KMS-11 (cell line): ENCODE measurements at regions not wholly inside any gene's neighbourhood (a gene's known extent, or its start where the extent isn't known, plus 50 kb on each side); places are given as distances from the start of the nearest gene placed in this dataset.

Source experiments
- H2AFZ ChIP-seq: fragments of 200-600 bp; sonication (generic); 2 replicates; pipeline ENCODE4 v1.6.1; 2016; ENCODE audit warnings: antibody characterized with exemption, mixed run types, low read depth
- H3K27ac ChIP-seq: fragments of 200-600 bp; sonication (generic); 2 replicates; pipeline ENCODE4 v1.6.1; 2016; ENCODE audit warnings: mild to moderate bottlenecking, mixed run types
- H3K27me3 ChIP-seq: fragments of 200-600 bp; sonication (generic); 2 replicates; pipeline ENCODE4 v1.6.1; 2017; ENCODE audit warnings: mild to moderate bottlenecking, low read depth, mixed run types, moderate library complexity; ENCODE audit not compliant: insufficient read depth
- H3K36me3 ChIP-seq: fragments of 200-600 bp; sonication (generic); 2 replicates; pipeline ENCODE4 v1.6.1; 2017; ENCODE audit warnings: mild to moderate bottlenecking, mixed run types; ENCODE audit not compliant: insufficient read depth
- H3K4me1 ChIP-seq: fragments of 200-600 bp; sonication (generic); 2 replicates; pipeline ENCODE4 v1.6.1; 2016; ENCODE audit warnings: mild to moderate bottlenecking, low read depth, mixed run types; ENCODE audit not compliant: poor library complexity, severe bottlenecking
- H3K4me2 ChIP-seq: fragments of 200-600 bp; sonication (generic); 2 replicates; pipeline ENCODE4 v1.7.0; 2016; ENCODE audit warnings: mild to moderate bottlenecking, mixed run types
- H3K4me3 ChIP-seq: fragments of 200-600 bp; sonication (generic); IDR thresholded peaks from 2 replicates; pipeline ENCODE4 v1.6.1; 2017; ENCODE audit warnings: low read depth, low read length, mixed read lengths; ENCODE audit not compliant: insufficient read depth
- H3K79me2 ChIP-seq: fragments of 200-600 bp; sonication (generic); 2 replicates; pipeline ENCODE4 v1.6.1; 2016; ENCODE audit warnings: low read depth, mixed run types; ENCODE audit not compliant: insufficient read depth
- H3K9ac ChIP-seq: fragments of 200-600 bp; sonication (generic); 2 replicates; pipeline ENCODE4 v1.6.1; 2016; ENCODE audit warnings: mild to moderate bottlenecking, mixed run types
- H4K20me1 ChIP-seq: fragments of 200-600 bp; sonication (generic); 2 replicates; pipeline ENCODE4 v1.6.1; 2016; ENCODE audit warnings: mild to moderate bottlenecking, mixed run types; ENCODE audit not compliant: insufficient read depth
- CTCF ChIP-seq: fragments of 200-600 bp; sonication (generic); conservative IDR thresholded peaks from 2 replicates; pipeline ENCODE4 v1.6.1; 2017; ENCODE audit warnings: low read depth, mild to moderate bottlenecking, antibody characterized with exemption, low read length, moderate library complexity, mixed read lengths

GRCh38 chr14:97264516-97265230, 467.5 kb downstream of the VRK1 start:
- no peak overlapping the region for H3K4me3 ChIP-seq
- no peaks in the 10 kb centered on the region for H3K36me3 ChIP-seq
- H3K9ac ChIP-seq, result no peak overlapping the region
- H3K4me1 ChIP-seq, result no peaks in the 10 kb centered on the region
- no peaks in the 10 kb centered on the region for H3K79me2 ChIP-seq
- no peaks in the 10 kb centered on the region for H3K27me3 ChIP-seq
- no peak overlapping the region for H3K4me2 ChIP-seq
- H4K20me1 ChIP-seq, result no peaks in the 10 kb centered on the region
- H3K27ac ChIP-seq, result no peak overlapping the region
- TF ChIP-seq CTCF, result no peak
- no peak overlapping the region for H2AFZ ChIP-seq

DNA sequence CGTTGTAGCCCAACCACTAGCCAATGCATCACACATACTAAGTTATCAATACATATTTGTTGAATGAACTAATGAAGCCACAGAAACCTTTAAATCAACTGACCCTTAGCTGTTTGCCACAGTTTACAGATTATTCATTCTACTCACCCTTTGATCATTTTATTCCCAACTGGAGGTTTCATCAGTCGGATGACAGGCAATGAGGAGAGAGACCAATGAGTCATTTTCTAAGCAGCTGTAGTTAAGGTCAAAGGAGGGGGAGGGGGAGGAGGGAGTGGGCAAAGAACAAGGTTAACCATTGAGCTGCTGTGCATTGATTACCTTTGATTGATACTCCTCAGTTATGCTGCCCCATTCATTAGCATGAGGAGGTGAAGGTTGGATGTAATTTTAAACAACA, 469.5 kb downstream of the VRK1 start:
- no peak overlapping the region for H2AFZ ChIP-seq
- TF ChIP-seq CTCF, result no peak
- H3K4me3 ChIP-seq, result no peak overlapping the region
- H3K4me2 ChIP-seq, result no peak overlapping the region
- H3K79me2 ChIP-seq, result no peaks in the 10 kb centered on the region
- H3K27ac ChIP-seq, result no peak overlapping the region
- H4K20me1 ChIP-seq, result no peaks in the 10 kb centered on the region
- H3K27me3 ChIP-seq, result no peaks in the 10 kb centered on the region
- H3K4me1 ChIP-seq, result no peaks in the 10 kb centered on the region
- H3K36me3 ChIP-seq, result no peaks in the 10 kb centered on the region
- no peak overlapping the region for H3K9ac ChIP-seq

DNA sequence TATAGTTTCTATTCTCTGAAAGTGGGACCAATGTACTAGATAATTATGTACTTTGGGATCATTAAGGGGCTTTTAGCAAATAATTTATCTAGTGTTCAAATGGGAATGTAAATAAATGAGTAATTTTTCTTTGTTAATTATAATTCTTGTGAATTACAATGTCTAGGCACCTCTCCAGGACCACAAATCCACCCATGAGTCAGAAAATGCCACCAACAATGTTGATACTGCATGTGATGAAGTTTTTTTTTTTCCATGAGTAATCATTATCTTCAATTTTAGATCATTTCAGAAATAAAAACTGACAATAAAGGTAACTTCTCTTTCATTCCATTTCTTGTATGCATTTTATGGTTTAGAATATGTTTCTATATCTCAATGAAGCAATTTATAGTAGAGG, 470.3 kb downstream of the VRK1 start:
- Histone ChIP-seq H3K27me3 (no peaks in the 10 kb centered on the region), H3K79me2 (no peaks in the 10 kb centered on the region), H3K4me2 (no peak overlapping the region), H3K9ac (no peak overlapping the region), H3K4me3 (no peak overlapping the region), H3K27ac (no peak overlapping the region), H2AFZ (no peak overlapping the region), H3K4me1 (no peaks in the 10 kb centered on the region), H3K36me3 (no peaks in the 10 kb centered on the region), H4K20me1 (no peaks in the 10 kb centered on the region)
- TF ChIP-seq CTCF, result no peak

GRCh38 chr14:97268097-97268496, 470.9 kb downstream of the VRK1 start:
- TF ChIP-seq CTCF, result no peak
- no peak overlapping the region for H3K4me3 ChIP-seq

More at GRCh38 chr14:97268097-97268496, 470.9 kb downstream of the VRK1 start:
- H4K20me1 ChIP-seq, result no peaks in the 10 kb centered on the region
- no peaks in the 10 kb centered on the region for H3K27me3 ChIP-seq
- H3K27ac ChIP-seq, result no peak overlapping the region
- H2AFZ ChIP-seq, result no peak overlapping the region
- H3K79me2 ChIP-seq, result no peaks in the 10 kb centered on the region
- H3K36me3 ChIP-seq, result no peaks in the 10 kb centered on the region
- H3K9ac ChIP-seq, result no peak overlapping the region
- H3K4me2 ChIP-seq, result no peak overlapping the region
- no peaks in the 10 kb centered on the region for H3K4me1 ChIP-seq
